Neural progenitor cell (in vitro differentiated cells): ENCODE measurements at regions not wholly inside any gene's neighbourhood (a gene's known extent, or its start where the extent isn't known, plus 50 kb on each side); places are given as distances from the start of the nearest gene placed in this dataset.
A peak's percentile ranks its signal among the peaks of the same experiment; 100 is the strongest.

ENCODE experiments used
- DNase-seq: peaks from one replicate; pipeline ENCODE4 v3.0.0-alpha.2; 2016; ENCODE audit warnings: low spot score
- H2AFZ ChIP-seq: fragments of 200-600 bp; sonication (generic); replicated peaks from 2 replicates; pipeline ENCODE4 v1.6.1; 2016; ENCODE audit warnings: antibody characterized with exemption
- H3F3A ChIP-seq: fragments of 200-600 bp; sonication (generic); 2 replicates; pipeline ENCODE4 v1.6.1; 2016; ENCODE audit warnings: antibody characterized with exemption, low read depth
- H3K27ac ChIP-seq: fragments of 200-600 bp; sonication (generic); 2 replicates; pipeline ENCODE4 v1.5.1; 2016; ENCODE audit warnings: mild to moderate bottlenecking
- H3K27me3 ChIP-seq: fragments of 200-600 bp; sonication (generic); 2 replicates; pipeline ENCODE4 v1.6.1; 2016; ENCODE audit warnings: mild to moderate bottlenecking, moderate library complexity
- H3K36me3 ChIP-seq: fragments of 200-600 bp; sonication (generic); 2 replicates; pipeline ENCODE4 v1.5.1; 2016
- H3K4me1 ChIP-seq: fragments of 200-600 bp; sonication (generic); 2 replicates; pipeline ENCODE4 v1.6.1; 2016; ENCODE audit warnings: mixed run types
- H3K4me2 ChIP-seq: fragments of 200-600 bp; sonication (generic); 2 replicates; pipeline ENCODE4 v1.6.1; 2016
- H3K4me3 ChIP-seq: fragments of 200-600 bp; sonication (generic); 2 replicates; pipeline ENCODE4 v1.5.1; 2016
- H3K79me2 ChIP-seq: fragments of 200-600 bp; sonication (generic); 2 replicates; pipeline ENCODE4 v1.6.1; 2016; ENCODE audit warnings: low read depth
- H3K9ac ChIP-seq: fragments of 200-600 bp; sonication (generic); 2 replicates; pipeline ENCODE4 v1.6.1; 2016
- H3K9me3 ChIP-seq: fragments of 200-600 bp; sonication (generic); 2 replicates; pipeline ENCODE4 v1.5.1; 2016; ENCODE audit warnings: low read depth
- H4K20me1 ChIP-seq: fragments of 200-600 bp; sonication (generic); 2 replicates; pipeline ENCODE4 v1.6.1; 2016; ENCODE audit warnings: low read depth
- H3K27ac Mint-ChIP-seq: 3 replicates; pipeline ENCODE4 v1.8.0; 2021; ENCODE audit warnings: mixed read lengths
- H3K27me3 Mint-ChIP-seq: 2 replicates; pipeline ENCODE4 v1.8.0; 2022; ENCODE audit warnings: low read depth, mild to moderate bottlenecking, inconsistent platforms, moderate library complexity, mixed read lengths; ENCODE audit not compliant: insufficient read depth
- H3K36me3 Mint-ChIP-seq: 3 replicates; pipeline ENCODE4 v1.8.0; 2021; ENCODE audit warnings: mixed read lengths
- H3K4me1 Mint-ChIP-seq: 3 replicates; pipeline ENCODE4 v1.8.0; 2021; ENCODE audit warnings: mixed read lengths
- H3K4me3 Mint-ChIP-seq: 3 replicates; pipeline ENCODE4 v1.8.0; 2021; ENCODE audit warnings: mild to moderate bottlenecking, moderate library complexity, mixed read lengths
- H3K9me3 Mint-ChIP-seq: 3 replicates; pipeline ENCODE4 v1.8.0; 2020; ENCODE audit warnings: mixed read lengths
- CTCF ChIP-seq: fragments of 200-600 bp; sonication (generic); IDR thresholded peaks from 2 replicates; pipeline ENCODE4 v1.5.1; 2017; ENCODE audit warnings: antibody characterized with exemption, mild to moderate bottlenecking
- EZH2 ChIP-seq: fragments of 200-600 bp; sonication (generic); IDR thresholded peaks from 2 replicates; pipeline ENCODE4 v1.6.1; 2017; ENCODE audit warnings: antibody characterized with exemption, mild to moderate bottlenecking, moderate library complexity
- EZH2phosphoT487 ChIP-seq: fragments of 200-600 bp; sonication (generic); IDR thresholded peaks from 2 replicates; pipeline ENCODE4 v1.6.1; 2017; ENCODE audit warnings: antibody characterized with exemption

GRCh38 chr7:25854608-25855497 is 297.1 kb upstream of the NFE2L3 start:
- Histone ChIP-seq H3K27me3 (peaks cover 74% of the 10 kb centered on the region), H3K4me3 (peak overlapping the region; percentile 55), H3K79me2 (no peaks in the 10 kb centered on the region), H3F3A (peaks cover 29% of the 10 kb centered on the region), H3K4me1 (peaks cover 29% of the 10 kb centered on the region), H3K4me2 (peak overlapping the region; percentile 85), H3K27ac (no peak overlapping the region), H2AFZ (no peak overlapping the region), H4K20me1 (peaks cover 6% of the 10 kb centered on the region), H3K9ac (no peak overlapping the region), H3K36me3 (no peaks in the 10 kb centered on the region), H3K9me3 (no peaks in the 10 kb centered on the region)
- Mint-ChIP-seq H3K4me1 (peaks cover 44% of the 10 kb centered on the region), H3K27ac (peak overlapping the region; percentile 90), H3K4me3 (peak overlapping the region; percentile 78), H3K36me3 (no peaks in the 10 kb centered on the region), H3K27me3 (peaks cover 29% of the 10 kb centered on the region), H3K9me3 (no peaks in the 10 kb centered on the region)
- DNase-seq, result peak; percentile 97
- TF ChIP-seq EZH2 (no peak), CTCF (peak; percentile 69)

GRCh38 chr7:25855854-25856782 is 295.9 kb upstream of the NFE2L3 start:
- Histone ChIP-seq H4K20me1 (peaks cover 19% of the 10 kb centered on the region), H3K4me3 (peak overlapping the region; percentile 55), H2AFZ (no peak overlapping the region), H3K4me2 (peak overlapping the region; percentile 85), H3K27ac (no peak overlapping the region), H3F3A (peaks cover 29% of the 10 kb centered on the region), H3K9me3 (no peaks in the 10 kb centered on the region), H3K4me1 (peaks cover 29% of the 10 kb centered on the region), H3K79me2 (no peaks in the 10 kb centered on the region), H3K9ac (no peak overlapping the region), H3K27me3 (peaks cover 87% of the 10 kb centered on the region), H3K36me3 (no peaks in the 10 kb centered on the region)
- H3K9me3 Mint-ChIP-seq, result no peaks in the 10 kb centered on the region
- no peak overlapping the region for H3K27ac Mint-ChIP-seq
- H3K36me3 Mint-ChIP-seq, result no peaks in the 10 kb centered on the region
- TF ChIP-seq EZH2 (peak; percentile 74), EZH2phosphoT487 (peak; percentile 41), CTCF (no peak)
- H3K4me1 Mint-ChIP-seq, result peaks cover 36% of the 10 kb centered on the region
- peaks cover 42% of the 10 kb centered on the region for H3K27me3 Mint-ChIP-seq
- DNase-seq, result peak; percentile 65
- H3K4me3 Mint-ChIP-seq, result no peak overlapping the region

- Histone ChIP-seq H3K36me3 (no peaks in the 10 kb centered on the region), H3K27me3 (peaks cover 87% of the 10 kb centered on the region), H3K9me3 (no peaks in the 10 kb centered on the region), H2AFZ (peak overlapping the region; percentile 75), H3K4me1 (peaks cover 21% of the 10 kb centered on the region), H3K27ac (no peak overlapping the region), H3K4me3 (peak overlapping the region; percentile 55), H3K79me2 (no peaks in the 10 kb centered on the region), H3K9ac (no peak overlapping the region), H3K4me2 (peak overlapping the region; percentile 85), H4K20me1 (peaks cover 27% of the 10 kb centered on the region), H3F3A (peaks cover 38% of the 10 kb centered on the region)
- TF ChIP-seq EZH2phosphoT487 (peak; percentile 19), EZH2 (no peak), CTCF (no peak)
- no peak overlapping the region for H3K27ac Mint-ChIP-seq
- H3K4me1 Mint-ChIP-seq, result peaks cover 34% of the 10 kb centered on the region
- H3K27me3 Mint-ChIP-seq, result peaks cover 47% of the 10 kb centered on the region
- no peaks in the 10 kb centered on the region for H3K36me3 Mint-ChIP-seq
- H3K4me3 Mint-ChIP-seq, result no peak overlapping the region
- H3K9me3 Mint-ChIP-seq, result no peaks in the 10 kb centered on the region
- DNase-seq, result peak; percentile 62
Observed at GRCh38 chr7:25857376-25858067, 294.5 kb upstream of the NFE2L3 start.
